GM18498 (cell line): ENCODE measurements at regions not wholly inside any gene's neighbourhood (a gene's known extent, or its start where the extent isn't known, plus 50 kb on each side); places are given as distances from the start of the nearest gene placed in this dataset.
"Not testable (repeated sequence)": the region's sequence is repeated elsewhere in the genome, so short reads cannot be mapped to it uniquely, and the experiment has no call there.

Experiments
- ATAC-seq: cut with Tn5 transposase; IDR thresholded peaks from one replicate; pipeline ENCODE4 v1.9.1; 2021; ENCODE audit warnings: mild to moderate bottlenecking, moderate library complexity; ENCODE audit not compliant: unreplicated experiment

GRCh38 chr17:30590081-30590733 is 113.0 kb downstream of the GOSR1 start:
- no peak for ATAC-seq

- ATAC-seq = no peak
Measured at GRCh38 chr17:30589431-30589830, 112.2 kb downstream of the GOSR1 start.

- no peak for ATAC-seq
Measured at GRCh38 chr17:30588798-30589247, 111.6 kb downstream of the GOSR1 start.

DNA sequence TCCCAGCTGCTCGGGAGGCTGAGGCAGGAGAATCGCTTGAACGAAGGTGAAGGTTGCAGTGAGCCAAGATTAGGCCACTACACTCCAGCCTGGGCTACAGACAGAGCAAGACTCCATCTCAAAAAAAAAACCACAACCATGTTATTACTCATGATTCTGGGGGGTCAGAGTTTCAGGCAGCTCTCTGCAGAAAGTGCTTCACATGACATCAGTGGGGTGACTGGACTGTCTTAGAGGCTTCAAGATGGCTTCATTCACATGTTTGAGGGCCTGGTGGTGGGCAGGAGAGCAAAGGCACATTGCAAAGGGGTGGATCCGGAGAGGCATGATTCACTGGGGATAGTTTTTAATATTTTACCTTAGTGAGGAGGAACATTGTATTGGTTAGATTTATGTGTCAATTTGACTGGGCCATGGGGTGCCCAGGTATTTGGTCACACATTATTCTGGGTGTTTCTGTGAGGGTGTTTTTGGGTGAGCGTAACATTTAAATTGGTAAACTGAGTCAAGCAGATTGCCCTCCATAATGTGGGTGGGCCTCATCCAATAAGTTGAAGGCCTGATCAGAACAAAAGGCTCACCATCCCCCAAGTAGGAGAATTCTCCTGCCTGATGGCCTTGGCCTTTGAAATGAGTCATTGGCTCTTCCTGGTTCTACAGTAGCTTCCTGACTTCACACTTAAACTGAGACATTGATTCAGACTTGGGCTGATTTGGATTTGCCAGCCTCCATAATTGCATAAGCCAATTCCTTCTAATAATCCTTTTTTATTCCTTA is 109.8 kb downstream of the GOSR1 start:
- ATAC-seq = no peak

DNA sequence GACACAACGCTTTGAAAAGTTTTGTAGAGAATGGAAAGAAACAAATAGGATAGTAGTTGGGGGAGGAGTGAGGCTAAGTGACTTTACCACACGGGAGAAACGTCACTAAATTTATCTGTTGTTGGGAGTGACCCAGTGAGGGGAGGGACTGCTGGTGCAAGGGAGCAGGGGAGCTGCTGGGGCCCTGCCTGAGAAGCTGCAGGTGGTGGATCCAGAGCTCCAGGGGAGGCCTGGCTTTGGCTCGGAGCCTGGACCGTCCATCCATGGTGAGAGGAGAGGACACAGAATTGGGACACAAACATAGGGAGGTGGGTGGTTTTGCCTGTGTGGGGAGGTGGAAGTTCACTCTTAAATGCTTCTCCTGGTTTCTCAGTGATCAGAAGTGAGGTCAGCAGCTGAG is 107.6 kb downstream of the GOSR1 start:
- ATAC-seq = no peak

- no peak for ATAC-seq
Measured at GRCh38 chr17:30580916-30581315, 103.7 kb downstream of the GOSR1 start.

- ATAC-seq = no peak
Measured at GRCh38 chr17:30579610-30580315, 102.6 kb downstream of the GOSR1 start.

- ATAC-seq = not testable (repeated sequence)
Measured at GRCh38 chr17:30578015-30578717, 101.0 kb downstream of the GOSR1 start.
